Testis (tissue), 2 donors: ENCODE measurements at regions not wholly inside any gene's neighbourhood (a gene's known extent, or its start where the extent isn't known, plus 50 kb on each side); places are given as distances from the start of the nearest gene placed in this dataset.

Experiments used
- POLR2A ChIP-seq: fragments of 450-650 bp; IDR thresholded peaks from one replicate; pipeline ENCODE4 v1.6.1; 2017; ENCODE audit warnings: antibody characterized with exemption, mild to moderate bottlenecking, moderate library complexity
- TF ChIP-seq, protein P1 (sequence below), 3 experiments: fragments of 450-650 bp in 2 of 3; fragments of 200-600 bp in 1 of 3; sonication (generic) in 1 of 3; IDR thresholded peaks; one replicate each; pipeline ENCODE4 v1.5.1; 2016 to 2019; ENCODE audit warnings: antibody characterized with exemption in 3 of 3, mild to moderate bottlenecking in 2 of 3, moderate library complexity in 1 of 3

DNA sequence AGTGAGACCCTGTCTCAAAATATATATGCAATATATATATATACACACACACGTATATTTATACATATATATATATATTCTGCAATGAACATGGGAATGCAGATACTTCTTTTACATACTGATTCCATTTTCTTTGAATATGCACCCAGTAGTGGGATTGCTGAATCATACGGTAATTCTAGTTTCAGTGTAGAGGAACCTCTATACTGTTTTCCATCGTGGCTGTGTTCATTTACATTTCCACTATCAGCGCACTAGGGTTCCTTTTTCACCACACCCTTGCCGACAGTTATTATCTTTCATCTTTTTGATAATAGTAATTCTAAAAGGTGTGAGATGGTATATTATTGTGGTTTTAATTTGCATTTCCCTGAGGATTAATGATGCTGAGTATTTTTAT is 52.3 kb upstream of the SLC39A10 start:
- no peak for TF ChIP-seq POLR2A
- TF ChIP-seq, protein P1, sequence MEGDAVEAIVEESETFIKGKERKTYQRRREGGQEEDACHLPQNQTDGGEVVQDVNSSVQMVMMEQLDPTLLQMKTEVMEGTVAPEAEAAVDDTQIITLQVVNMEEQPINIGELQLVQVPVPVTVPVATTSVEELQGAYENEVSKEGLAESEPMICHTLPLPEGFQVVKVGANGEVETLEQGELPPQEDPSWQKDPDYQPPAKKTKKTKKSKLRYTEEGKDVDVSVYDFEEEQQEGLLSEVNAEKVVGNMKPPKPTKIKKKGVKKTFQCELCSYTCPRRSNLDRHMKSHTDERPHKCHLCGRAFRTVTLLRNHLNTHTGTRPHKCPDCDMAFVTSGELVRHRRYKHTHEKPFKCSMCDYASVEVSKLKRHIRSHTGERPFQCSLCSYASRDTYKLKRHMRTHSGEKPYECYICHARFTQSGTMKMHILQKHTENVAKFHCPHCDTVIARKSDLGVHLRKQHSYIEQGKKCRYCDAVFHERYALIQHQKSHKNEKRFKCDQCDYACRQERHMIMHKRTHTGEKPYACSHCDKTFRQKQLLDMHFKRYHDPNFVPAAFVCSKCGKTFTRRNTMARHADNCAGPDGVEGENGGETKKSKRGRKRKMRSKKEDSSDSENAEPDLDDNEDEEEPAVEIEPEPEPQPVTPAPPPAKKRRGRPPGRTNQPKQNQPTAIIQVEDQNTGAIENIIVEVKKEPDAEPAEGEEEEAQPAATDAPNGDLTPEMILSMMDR (IDR thresholded peaks at IDR 0.05), result no peak
